Ishikawa (cell line): ENCODE measurements at regions not wholly inside any gene's neighbourhood (a gene's known extent, or its start where the extent isn't known, plus 50 kb on each side); places are given as distances from the start of the nearest gene placed in this dataset.

Experiments
- EGR1 ChIP-seq: IDR thresholded peaks from 2 replicates; pipeline ENCODE4 v1.6.1; 2012
- YY1 ChIP-seq: IDR thresholded peaks from 2 replicates; pipeline ENCODE4 v1.6.1; 2012; ENCODE audit warnings: low read depth

DNA sequence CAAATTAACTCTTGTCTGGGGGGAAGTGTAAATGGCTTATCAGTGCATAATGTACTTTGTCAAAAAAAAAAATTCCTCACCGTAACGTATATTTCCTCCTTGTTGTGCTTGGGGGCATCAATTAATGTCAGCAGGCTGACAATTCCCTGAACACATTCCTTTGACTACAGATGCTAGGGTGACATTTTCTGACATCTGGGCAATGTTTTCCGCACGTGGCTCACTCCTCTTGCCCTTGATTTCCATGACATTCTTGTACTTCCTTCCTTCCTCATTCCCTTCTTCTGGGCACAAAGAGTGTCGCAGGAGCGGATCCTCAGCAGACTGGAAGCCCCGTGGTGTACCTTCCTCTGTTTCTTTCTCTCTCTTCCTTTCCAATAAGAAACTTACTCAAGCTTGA lies 173.7 kb downstream of the SP3 start:
- TF ChIP-seq YY1 (no peak), EGR1 (no peak)
